ENCODE measurements at regions not wholly inside any gene's neighbourhood (a gene's known extent, or its start where the extent isn't known, plus 50 kb on each side); places are given as distances from the start of the nearest gene placed in this dataset.

DNA sequence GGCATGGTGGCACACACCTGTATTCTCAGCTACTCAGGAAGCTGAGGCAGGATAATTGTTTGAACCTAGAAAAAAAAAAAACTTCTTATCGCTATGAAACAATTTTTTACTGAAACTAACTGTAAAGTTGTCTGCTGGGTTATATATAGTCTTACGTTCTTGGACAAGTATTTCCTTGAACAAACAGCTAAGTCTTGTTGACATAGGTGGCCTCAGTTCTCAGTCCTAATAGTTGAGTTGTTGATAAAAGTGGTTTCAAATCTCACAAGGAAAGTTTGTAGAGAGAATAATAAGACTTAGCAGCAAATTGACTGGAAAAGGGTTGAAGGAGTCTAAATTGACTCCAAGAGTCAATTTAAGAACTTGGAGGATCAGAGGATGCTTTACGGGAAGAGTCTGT, 166.5 kb upstream of the KCNJ3 start:
- TF ChIP-seq CTCF (IDR thresholded peaks at IDR 0.05; ENCODE audit: low read depth, low read length, poor library complexity, severe bottlenecking) = no peak
- no peak for TF ChIP-seq EZH2phosphoT487 (IDR thresholded peaks at IDR 0.05; ENCODE audit: borderline replicate concordance, low read length)
